Psoas muscle (tissue), 7 donors: ENCODE measurements at regions not wholly inside any gene's neighbourhood (a gene's known extent, or its start where the extent isn't known, plus 50 kb on each side); places are given as distances from the start of the nearest gene placed in this dataset.

Experiments used
- ATAC-seq, 4 donors: fragments of 200-7000 bp; cut with Tn5 transposase; one replicate each; pipeline ENCODE4 v1.9.1; 2020; ENCODE audit warnings: moderate library complexity in 3 of 4, mild to moderate bottlenecking in 2 of 4
- DNase-seq, 2 donors: peaks; one replicate each; pipeline ENCODE4 v3.0.0-alpha.2; 2020
- H3K27ac ChIP-seq: fragments of 200-600 bp; one replicate; pipeline ENCODE4 v1.8.0; 2022
- H3K27me3 ChIP-seq, 3 donors: fragments of 200-600 bp in 1 of 3; one replicate each; pipeline versions ENCODE4 v1.6.1 to v1.8.0; 2013 to 2022; ENCODE audit warnings: low read length in 2 of 3, mild to moderate bottlenecking in 2 of 3, moderate library complexity in 1 of 3; ENCODE audit not compliant: insufficient read depth in 3 of 3
- H3K36me3 ChIP-seq, 2 donors: fragments of 200-600 bp in 1 of 2; one replicate each; pipeline versions ENCODE4 v1.6.1 to v1.8.0; 2013 to 2022; ENCODE audit warnings: low read depth in 1 of 2, mild to moderate bottlenecking in 1 of 2, moderate library complexity in 1 of 2; ENCODE audit not compliant: insufficient read depth in 1 of 2
- H3K4me1 ChIP-seq: fragments of 200-600 bp; one replicate; pipeline ENCODE4 v1.8.0; 2022
- H3K4me3 ChIP-seq: fragments of 200-600 bp; one replicate; pipeline ENCODE4 v1.8.0; 2022; ENCODE audit warnings: mild to moderate bottlenecking
- H3K9me3 ChIP-seq: fragments of 200-600 bp; one replicate; pipeline ENCODE4 v1.8.0; 2022
- WGBS, 3 donors: extraction: QIAGEN DNeasy Blood & Tissue Kit; methylation state at CpG; one replicate each; pipeline versions ENCODE4 v1.1.6 to v1.1.7; 2013; 5-methylcytosine and 5-hydroxymethylcytosine counted together
- intact Hi-C, 2 donors: fragments of 100-400 bp; cut with DNase I; formaldehyde crosslinking; loops; one replicate each; pipeline versions ENCODE4 v1.11.0 to v1.14.2; 2022
- TF ChIP-seq, protein P1 (sequence below): fragments of 200-600 bp; IDR thresholded peaks from one replicate; pipeline ENCODE4 v1.8.0; 2022; ENCODE audit warnings: antibody characterized with exemption
- donor health status: healthy with polysubstance abuse.
- donor health status: DM: no; HTN: no; CAD: no; lungs with moderate emphysema.
- donor health status: Bipolar disorder and iron deficiency.
- donor health status: healthy.
- donor health status: DM: yes; HTN: yes; CAD: no.
- donor health status: DM: no; HTN: no; CAD: no.
- donor health status: DM: yes; HTN: yes; CAD: no.

DNA sequence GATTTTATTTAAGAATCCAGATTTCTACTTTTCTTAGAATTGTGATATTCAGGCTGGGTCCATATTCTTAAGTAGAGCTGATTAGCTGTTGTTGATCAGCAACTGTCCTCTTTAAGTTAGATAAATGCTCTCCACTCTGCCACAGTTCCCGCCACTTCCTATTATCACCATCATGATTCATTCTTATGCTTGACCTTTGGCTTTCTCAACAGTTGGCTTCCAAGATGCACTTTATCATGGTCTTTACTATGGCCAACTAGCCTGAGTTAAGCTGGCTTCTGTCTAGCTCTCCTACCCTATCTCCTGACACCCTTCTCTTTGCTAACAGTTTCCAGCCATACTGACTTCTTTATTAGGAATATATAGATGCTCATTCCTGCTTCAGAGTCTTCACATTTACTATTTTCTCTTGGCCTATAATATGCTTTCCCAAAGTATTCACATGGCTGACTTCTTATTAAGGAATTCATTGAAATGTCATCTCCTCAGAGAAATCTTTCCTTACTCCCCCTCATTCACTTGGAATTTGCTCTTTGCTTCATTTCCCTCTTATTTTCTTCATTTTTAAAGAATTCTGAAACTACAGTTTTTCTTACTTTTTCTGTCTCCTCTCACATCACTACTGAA lies 149.0 kb upstream of the IGF1 start:
- Histone ChIP-seq H3K27ac (no peak overlapping the region), H3K4me3 (no peak overlapping the region), H3K36me3 (no peaks in the 10 kb centered on the region), H3K27me3 (no peaks in the 10 kb centered on the region), H3K4me1 (no peaks in the 10 kb centered on the region), H3K9me3 (peaks cover 11% of the 10 kb centered on the region)
- WGBS, 3 donors = 86 to 89% (median 87%) methylated on average over 1 of the region's 1 CpG
- TF ChIP-seq, protein P1, sequence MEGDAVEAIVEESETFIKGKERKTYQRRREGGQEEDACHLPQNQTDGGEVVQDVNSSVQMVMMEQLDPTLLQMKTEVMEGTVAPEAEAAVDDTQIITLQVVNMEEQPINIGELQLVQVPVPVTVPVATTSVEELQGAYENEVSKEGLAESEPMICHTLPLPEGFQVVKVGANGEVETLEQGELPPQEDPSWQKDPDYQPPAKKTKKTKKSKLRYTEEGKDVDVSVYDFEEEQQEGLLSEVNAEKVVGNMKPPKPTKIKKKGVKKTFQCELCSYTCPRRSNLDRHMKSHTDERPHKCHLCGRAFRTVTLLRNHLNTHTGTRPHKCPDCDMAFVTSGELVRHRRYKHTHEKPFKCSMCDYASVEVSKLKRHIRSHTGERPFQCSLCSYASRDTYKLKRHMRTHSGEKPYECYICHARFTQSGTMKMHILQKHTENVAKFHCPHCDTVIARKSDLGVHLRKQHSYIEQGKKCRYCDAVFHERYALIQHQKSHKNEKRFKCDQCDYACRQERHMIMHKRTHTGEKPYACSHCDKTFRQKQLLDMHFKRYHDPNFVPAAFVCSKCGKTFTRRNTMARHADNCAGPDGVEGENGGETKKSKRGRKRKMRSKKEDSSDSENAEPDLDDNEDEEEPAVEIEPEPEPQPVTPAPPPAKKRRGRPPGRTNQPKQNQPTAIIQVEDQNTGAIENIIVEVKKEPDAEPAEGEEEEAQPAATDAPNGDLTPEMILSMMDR = no peak
- intact Hi-C loops = no loop called here
- ATAC-seq (no peak), DNase-seq (no peak)

DNA sequence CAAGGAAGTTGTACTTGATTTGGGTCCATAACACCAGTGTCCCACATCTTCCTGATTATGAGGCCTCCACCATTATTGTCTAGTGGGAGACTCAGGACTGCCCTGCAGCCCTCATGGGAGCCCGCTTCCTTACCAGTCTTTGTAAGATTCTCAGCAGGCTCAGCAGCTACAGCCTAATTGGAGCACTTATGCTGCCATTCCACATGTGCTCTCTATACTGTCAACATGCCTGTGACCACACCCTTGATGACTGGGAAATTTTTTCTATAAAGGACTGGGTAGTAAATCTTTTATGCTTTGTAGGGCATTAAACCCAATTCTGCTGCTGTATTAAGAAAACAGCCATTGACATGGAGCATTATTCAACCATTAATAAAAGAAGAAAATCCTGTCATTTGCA lies 145.5 kb upstream of the IGF1 start:
- intact Hi-C loops = no loop called here
- no peaks in the 10 kb centered on the region for H3K4me1 ChIP-seq
- TF ChIP-seq, protein P1 = no peak
- H3K9me3 ChIP-seq = peaks cover 11% of the 10 kb centered on the region
- H3K36me3 ChIP-seq = no peaks in the 10 kb centered on the region
- WGBS, 3 donors = 88 to 94% (median 93%) methylated on average over 1 of the region's 1 CpG
- H3K27ac ChIP-seq = no peak overlapping the region
- H3K4me3 ChIP-seq = no peak overlapping the region
- H3K27me3 ChIP-seq = no peaks in the 10 kb centered on the region
- DNase-seq (no peak), ATAC-seq (no peak)

DNA sequence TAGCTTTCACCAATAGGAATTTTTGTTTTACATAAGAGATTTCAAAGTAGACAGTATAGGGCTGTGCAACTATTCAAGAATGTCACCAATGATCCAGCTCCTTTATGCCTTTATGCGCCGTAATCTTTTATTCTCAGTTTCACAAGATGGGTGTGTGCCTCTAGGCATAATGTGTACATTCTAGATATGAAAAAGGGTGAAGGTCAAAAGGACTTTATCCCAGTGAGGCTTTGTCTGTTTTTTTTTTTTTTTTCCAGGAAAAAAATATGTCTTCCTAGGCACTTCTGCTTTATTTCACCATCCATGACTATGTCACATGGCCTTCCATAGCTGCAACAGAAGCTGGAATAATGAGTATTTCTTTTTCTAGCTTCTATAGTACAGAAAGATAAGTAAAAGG lies 142.3 kb upstream of the IGF1 start:
- no peak for ATAC-seq
- Histone ChIP-seq H3K27ac (no peak overlapping the region), H3K4me3 (no peak overlapping the region), H3K4me1 (no peaks in the 10 kb centered on the region), H3K36me3 (no peaks in the 10 kb centered on the region), H3K9me3 (peaks cover 1% of the 10 kb centered on the region), H3K27me3 (no peaks in the 10 kb centered on the region)
- intact Hi-C loops = no loop called here
- WGBS, 3 donors = 97 to 100% (median 98%) methylated on average over 2 of the region's 2 CpGs
- TF ChIP-seq, protein P1 = no peak
- DNase-seq = no peak

DNA sequence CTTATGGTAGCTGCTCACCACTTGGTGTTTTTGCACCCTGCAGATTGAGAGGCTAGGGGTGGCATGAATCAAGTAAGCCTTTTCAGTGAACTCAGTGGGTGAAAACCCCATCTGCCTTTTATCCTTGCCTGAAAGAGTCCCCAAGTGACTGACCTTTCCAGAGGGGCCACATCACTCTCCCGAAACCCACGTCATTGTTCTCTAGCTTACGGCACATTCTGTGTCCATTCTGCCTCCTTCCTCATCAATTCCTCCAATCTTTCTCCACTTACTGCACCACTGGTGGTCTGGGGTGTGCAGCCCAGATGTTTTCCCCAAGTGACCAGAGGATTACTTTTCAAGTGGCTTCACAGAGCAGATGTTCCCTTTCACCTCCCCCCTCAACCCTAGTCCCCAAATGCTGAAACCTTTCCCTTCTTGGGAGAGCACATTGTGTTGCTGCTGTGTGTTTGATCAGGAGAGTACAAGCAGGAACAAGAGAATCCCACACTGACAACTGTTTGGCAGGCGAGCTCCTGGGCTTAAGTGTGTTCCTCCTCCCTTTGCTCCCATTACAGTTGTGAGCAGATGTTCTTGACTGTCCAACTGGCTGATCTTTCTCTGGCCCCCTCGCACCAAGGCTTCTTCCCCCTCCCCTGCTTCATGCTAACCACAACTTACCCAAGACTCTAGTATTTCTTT lies 138.0 kb upstream of the IGF1 start:
- H3K4me1 ChIP-seq = no peaks in the 10 kb centered on the region
- peaks cover 0 to 3% (median 0%) of the 10 kb centered on the region in 3 donors for H3K27me3 ChIP-seq
- 15 to 28% (median 22%) methylated on average over 5 of the region's 5 CpGs for WGBS, 3 donors
- DNase-seq (peak; percentile 21 to 63), ATAC-seq (peak; percentile 19 to 71 (median 56))
- H3K4me3 ChIP-seq = no peak overlapping the region
- no peaks in the 10 kb centered on the region for H3K36me3 ChIP-seq
- H3K9me3 ChIP-seq = no peaks in the 10 kb centered on the region
- H3K27ac ChIP-seq = no peak overlapping the region
- intact Hi-C loops = no loop called here
- TF ChIP-seq, protein P1 = no peak
